ENCODE measurements at regions not wholly inside any gene's neighbourhood (a gene's known extent, or its start where the extent isn't known, plus 50 kb on each side); places are given as distances from the start of the nearest gene placed in this dataset.

DNA sequence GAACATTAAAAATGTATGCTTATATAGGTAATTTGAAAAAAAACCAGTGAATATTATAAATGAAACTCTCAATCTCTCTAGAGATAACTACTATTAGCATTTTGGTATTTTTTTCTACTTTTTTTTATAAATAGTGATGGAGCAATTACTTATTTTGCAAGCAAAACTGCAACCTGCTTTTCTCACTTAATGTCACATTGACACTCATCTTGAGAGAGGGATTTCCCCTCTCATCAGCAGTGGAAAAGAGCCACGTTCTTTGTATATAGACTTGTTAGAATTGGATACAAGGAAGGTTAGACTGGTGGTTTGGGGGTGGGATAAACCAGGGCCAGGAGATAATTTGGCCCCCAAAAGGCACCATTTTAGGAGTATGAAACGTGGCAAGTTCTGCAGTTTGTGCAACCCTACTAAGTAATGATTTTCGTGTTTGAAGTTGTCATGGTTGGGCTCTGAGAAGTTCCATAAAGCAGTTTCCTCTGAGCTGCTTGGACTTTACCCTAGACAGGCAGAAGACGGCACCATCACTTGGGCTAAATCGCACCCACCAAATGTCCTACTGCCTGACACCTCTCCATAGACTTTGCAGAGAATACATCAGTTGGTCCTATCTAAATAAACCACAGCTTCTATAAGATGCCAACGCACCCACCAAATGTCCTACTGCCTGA lies 194.0 kb downstream of the ACTR3 start:
- H3K9me3 ChIP-seq: no peaks in the 10 kb centered on the region
- DNase-seq (ENCODE audit: low spot score in 2 of 2): no peak
- no peak overlapping the region for H3K27ac ChIP-seq
- H3K27me3 ChIP-seq: no peaks in the 10 kb centered on the region
- H3K4me3 ChIP-seq: no peak overlapping the region
- H3K36me3 ChIP-seq: no peaks in the 10 kb centered on the region
- TF ChIP-seq CTCF (IDR thresholded peaks at IDR 0.05): no peak
- intact Hi-C loops (cut with DNase I): no loop called here
- H3K4me1 ChIP-seq: no peaks in the 10 kb centered on the region

DNA sequence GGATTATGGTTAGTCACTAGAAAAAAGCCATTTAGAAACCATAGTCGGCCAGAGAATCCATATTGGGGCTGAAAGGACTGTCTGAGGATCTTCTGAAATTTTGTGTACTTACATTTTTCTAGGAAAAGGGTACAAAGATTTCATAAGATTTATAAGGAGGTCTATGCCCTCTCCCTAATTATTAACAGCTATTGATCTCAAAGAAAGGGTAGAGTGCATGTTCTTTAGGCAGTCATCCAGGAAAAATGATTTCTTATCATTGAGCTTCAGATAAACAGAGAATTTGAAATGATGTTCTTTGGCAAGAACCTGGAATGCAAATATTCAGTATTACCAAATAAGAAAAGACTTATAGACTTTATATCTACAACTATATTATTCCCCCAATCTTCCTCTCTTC lies 195.3 kb downstream of the ACTR3 start:
- H3K4me3 ChIP-seq: no peak overlapping the region
- H3K27me3 ChIP-seq: no peaks in the 10 kb centered on the region
- H3K9me3 ChIP-seq: no peaks in the 10 kb centered on the region
- intact Hi-C loops (cut with DNase I): no loop called here
- H3K4me1 ChIP-seq: no peaks in the 10 kb centered on the region
- no peaks in the 10 kb centered on the region for H3K36me3 ChIP-seq
- no peak for DNase-seq (ENCODE audit: low spot score in 2 of 2)
- no peak overlapping the region for H3K27ac ChIP-seq
- TF ChIP-seq CTCF (IDR thresholded peaks at IDR 0.05): no peak

DNA sequence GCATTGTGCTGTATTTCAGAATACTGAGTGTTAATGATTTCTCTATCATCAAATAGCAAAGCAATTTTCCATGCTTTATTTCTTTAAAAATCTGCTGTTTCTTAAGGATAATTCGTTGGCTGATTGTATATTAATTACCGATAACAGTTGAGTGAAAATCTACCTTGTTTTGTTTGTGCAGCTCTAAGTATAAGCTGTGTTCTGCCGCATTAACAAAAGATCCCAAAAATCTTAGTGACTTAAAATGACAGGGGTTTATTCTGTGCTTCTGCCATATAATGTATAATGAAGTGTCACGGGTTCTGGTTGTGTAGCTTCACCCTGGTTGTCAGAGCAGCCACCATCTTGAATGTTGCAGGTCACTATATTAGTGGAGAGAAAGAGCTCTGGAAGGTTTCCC lies 196.1 kb downstream of the ACTR3 start:
- no peak overlapping the region for H3K27ac ChIP-seq
- TF ChIP-seq CTCF (IDR thresholded peaks at IDR 0.05): no peak
- H3K4me1 ChIP-seq: no peaks in the 10 kb centered on the region
- intact Hi-C loops (cut with DNase I): no loop called here
- H3K27me3 ChIP-seq: no peaks in the 10 kb centered on the region
- no peak overlapping the region for H3K4me3 ChIP-seq
- no peak for DNase-seq (ENCODE audit: low spot score in 2 of 2)
- no peaks in the 10 kb centered on the region for H3K9me3 ChIP-seq
- H3K36me3 ChIP-seq: no peaks in the 10 kb centered on the region

DNA sequence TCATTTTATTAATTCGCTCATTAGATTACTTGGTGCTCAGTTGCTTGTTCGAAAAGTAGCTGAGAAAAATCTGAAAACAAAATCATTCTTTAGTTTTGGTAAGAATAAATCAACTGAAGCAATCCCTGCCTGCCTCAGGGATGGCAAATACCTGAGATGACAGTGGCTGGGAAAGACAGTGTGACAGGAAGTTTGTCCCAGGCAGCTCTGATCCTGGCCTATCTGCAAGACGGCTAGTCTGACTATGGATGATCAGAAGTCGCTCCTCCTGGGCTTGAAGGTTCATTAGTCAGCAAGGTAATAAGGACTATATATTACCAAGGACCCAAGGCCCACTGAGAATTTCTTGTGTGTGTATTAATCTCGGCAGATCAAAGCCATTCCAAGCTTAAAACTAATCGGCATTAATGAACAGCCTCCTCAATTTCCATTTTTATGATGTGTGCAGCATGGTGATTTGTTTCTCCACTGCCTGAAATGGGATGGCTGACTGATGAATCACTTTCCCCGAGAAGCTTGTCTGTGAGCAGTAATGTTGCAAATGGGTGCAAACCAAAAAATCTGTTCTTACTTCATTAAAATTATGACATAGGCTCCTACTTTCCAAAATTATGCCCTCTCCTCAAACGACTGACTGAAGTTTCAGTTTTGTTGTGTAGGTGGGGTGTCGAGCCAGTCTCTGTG lies 199.9 kb downstream of the ACTR3 start:
- Histone ChIP-seq H3K4me1 (no peaks in the 10 kb centered on the region), H3K36me3 (no peaks in the 10 kb centered on the region), H3K27ac (no peak overlapping the region), H3K9me3 (no peaks in the 10 kb centered on the region), H3K4me3 (no peak overlapping the region), H3K27me3 (no peaks in the 10 kb centered on the region)
- no peak for TF ChIP-seq CTCF (IDR thresholded peaks at IDR 0.05)
- no peak for DNase-seq (ENCODE audit: low spot score in 2 of 2)
- intact Hi-C loops (cut with DNase I): no loop called here

DNA sequence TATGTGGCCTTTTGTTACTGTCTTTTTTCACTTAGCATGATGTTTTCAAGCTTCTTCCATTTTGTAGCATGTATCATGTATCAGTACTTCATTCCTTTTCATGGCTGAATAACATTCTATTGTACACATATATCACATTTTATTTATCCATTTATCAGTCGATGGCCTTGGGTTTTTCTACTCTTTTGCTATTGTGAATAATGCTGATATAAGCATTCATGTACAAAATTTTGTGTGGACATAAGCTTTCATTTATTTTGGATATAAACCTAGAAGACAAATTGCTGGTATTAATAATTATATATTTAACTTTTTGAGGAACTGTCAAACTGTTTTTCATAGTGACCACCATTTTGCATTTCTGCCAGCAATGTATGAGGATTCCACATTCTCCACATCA lies 201.1 kb downstream of the ACTR3 start:
- H3K9me3 ChIP-seq: peaks cover 0 to 7% of the 10 kb centered on the region in 2 donors
- H3K4me1 ChIP-seq: no peaks in the 10 kb centered on the region
- no peak overlapping the region for H3K27ac ChIP-seq
- no peaks in the 10 kb centered on the region for H3K27me3 ChIP-seq
- intact Hi-C loops (cut with DNase I): no loop called here
- DNase-seq (ENCODE audit: low spot score in 2 of 2): no peak
- no peaks in the 10 kb centered on the region for H3K36me3 ChIP-seq
- no peak overlapping the region for H3K4me3 ChIP-seq
- no peak for TF ChIP-seq CTCF (IDR thresholded peaks at IDR 0.05)

Data from ascending aorta (tissue), 2 donors.